Fibroblast of skin of back (primary cell): ENCODE measurements at regions not wholly inside any gene's neighbourhood (a gene's known extent, or its start where the extent isn't known, plus 50 kb on each side); places are given as distances from the start of the nearest gene placed in this dataset.
"Not testable (repeated sequence)": the region's sequence is repeated elsewhere in the genome, so short reads cannot be mapped to it uniquely, and the experiment has no call there.

Experiments
- DNase-seq: peaks from one replicate; pipeline ENCODE4 v3.0.0-alpha.2; 2013

DNA sequence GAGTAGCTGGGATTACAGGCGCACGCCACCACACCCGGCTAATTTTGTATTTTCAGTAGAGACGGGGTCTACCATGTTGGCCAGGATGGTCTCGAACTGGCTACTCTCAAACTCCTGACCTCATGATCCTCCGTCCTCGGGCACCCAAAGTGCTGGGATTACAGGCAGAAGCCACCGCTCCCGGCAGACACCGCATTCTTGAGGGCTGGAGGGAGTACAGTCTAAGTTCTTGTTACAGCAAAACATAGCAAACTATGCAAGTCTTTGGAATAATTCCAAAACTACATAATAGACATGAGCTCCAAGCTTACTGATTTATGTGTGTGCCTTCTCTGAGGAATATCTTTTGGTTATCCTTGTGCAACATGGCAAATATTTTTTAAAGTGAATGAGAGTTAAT is 299.1 kb upstream of the ZNF658 start:
- DNase-seq: peak; percentile 16

DNA sequence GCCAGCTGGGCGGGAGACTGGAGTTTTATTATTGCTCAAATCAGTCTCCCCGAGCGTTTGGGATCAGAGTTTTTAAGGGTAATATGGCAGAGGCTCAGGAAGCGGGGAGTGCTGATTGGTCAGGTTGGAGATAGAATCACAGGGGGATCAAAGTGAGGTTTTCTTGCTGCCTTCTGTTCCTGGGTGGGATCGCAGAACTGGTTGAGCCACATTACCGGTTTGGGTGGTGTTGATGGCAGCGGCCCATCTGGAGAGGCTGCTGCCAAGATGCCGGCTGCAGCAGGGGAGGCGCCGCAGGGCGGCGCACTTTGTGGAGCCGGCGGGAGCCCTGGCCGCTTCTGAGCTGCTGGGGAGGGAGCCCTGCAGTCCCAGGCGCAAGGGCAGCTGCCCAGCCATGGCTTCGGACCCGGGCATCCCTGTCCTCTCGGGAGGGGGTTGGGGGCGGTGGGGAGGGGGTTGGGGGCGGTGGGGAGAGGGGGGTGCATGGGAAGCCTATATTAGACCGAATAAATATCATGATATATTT is 268.9 kb upstream of the ZNF658 start:
- not testable (repeated sequence) for DNase-seq

DNA sequence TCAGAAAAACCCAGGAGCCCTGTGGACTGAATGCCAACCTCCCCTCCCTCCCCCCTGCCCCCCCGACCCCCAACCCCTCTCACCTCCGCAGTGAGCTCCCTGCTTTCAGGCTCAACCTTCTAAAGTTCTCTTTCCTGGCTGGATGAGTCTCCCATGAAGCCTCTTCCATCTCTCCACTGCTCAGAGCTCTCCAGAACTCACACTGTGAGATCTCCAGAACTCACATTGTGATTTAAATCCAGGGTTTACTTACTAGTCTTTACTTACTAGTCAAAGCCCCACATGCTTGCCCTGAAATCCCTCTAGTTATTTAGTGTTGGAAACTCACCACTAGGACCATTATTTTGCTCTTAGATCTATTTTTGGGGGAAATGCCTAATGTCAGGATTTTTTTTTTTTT is 252.8 kb upstream of the ZNF658 start:
- DNase-seq: not testable (repeated sequence)

DNA sequence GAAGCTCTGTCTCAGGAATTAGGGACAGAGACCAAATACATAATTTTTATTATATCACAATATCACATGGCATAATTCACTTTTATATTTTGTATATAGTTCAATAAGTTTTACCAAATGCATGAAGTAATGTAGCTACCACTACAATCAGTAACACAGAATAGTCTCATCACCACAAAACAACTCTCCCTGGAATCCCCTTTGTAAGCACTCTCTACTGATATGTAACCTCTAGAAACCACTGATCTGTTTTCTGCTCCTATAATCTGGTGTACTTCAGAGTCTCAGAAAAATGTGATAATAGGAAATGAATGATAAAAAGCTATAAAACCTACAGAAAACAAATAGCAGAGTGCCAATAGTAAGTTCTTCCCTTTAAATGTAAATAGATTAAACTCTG is 210.3 kb upstream of the ZNF658 start:
- not testable (repeated sequence) for DNase-seq

DNA sequence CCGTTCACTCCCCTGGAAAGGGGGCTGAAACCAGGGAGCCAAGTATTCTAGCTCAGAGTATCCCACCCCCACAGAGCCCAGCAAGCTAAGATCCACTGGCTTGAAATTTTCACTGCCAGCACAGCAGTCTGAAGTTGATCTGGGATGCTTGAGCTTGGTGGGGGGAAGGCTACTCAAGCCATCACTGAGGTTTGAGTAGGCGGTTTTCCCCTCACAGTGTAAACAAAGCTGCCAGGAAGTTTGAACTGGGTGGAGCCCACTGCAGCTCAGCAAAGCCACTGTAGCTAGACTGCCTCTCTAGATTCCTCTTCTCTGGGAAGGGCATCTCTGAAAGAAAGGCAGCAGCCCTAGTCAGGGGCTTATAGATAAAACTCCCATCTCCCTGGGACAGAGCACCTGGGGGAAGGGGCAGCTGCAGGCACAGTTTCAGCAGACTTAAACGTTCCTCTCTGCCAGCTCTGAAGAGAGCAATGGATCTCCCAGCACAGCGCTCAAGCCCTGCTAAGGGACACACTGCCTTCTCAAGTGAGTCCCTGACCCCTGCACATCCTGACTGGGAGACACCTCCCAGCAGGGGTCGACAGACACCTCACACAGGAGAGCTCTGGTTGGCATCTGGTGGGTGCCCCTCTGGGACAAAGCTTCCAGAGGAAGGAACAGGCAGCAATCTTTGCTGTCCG is 204.8 kb upstream of the ZNF658 start:
- not testable (repeated sequence) for DNase-seq

DNA sequence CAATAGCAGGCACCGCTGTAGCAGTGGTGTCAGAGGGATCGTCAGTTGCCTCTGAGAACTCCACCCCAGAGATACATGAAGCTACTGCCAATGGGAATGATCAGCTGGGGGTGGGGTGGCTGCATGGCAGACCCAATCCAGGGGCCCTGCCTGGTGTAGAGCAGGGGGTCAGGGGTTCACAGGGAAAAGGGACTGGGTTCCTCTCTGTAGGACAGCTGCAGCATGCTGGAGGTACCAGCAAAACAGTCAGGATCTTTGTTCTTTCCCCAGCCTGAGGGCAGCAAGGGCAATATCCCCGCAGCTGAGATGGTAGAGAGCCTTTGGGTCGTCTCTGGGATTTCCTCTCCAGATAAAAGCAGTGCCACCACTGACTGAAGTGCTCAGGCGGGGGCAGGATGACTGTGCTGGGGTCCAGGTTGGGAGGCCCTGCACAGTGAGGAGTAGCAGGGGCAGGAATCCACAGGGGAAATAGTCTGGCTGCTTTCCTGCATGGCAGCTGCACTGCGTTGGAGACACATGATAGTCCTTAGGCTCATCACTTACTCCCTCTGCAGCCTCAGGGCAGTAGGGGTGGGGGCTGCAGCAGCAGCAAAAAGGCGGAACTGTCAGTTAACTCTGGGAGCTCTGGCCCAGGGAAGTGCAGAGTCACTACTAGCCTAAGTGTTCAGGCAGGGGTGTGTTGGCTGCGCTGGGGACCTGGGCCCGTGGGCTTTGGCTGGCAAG is 203.0 kb upstream of the ZNF658 start:
- not testable (repeated sequence) for DNase-seq

DNA sequence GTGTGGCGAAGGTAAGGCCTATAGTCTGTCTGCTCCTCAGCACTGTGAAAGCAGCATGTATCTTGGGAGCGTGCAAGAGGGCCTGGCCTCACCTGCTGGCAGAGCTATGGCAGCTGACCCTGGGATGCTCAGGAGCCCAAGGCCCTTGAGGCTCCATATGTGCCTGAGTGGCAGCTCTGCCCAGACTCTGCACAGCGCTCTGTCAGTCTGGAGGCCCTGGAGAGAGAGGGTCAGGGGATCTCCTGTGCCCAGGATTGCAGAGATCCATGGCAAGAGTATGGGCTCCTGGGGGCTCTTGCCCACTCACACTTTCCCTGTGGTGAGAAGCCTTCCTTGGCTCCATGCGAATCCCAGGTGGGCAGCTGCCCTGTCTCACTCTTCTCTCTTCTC is 202.5 kb upstream of the ZNF658 start:
- DNase-seq: not testable (repeated sequence)

DNA sequence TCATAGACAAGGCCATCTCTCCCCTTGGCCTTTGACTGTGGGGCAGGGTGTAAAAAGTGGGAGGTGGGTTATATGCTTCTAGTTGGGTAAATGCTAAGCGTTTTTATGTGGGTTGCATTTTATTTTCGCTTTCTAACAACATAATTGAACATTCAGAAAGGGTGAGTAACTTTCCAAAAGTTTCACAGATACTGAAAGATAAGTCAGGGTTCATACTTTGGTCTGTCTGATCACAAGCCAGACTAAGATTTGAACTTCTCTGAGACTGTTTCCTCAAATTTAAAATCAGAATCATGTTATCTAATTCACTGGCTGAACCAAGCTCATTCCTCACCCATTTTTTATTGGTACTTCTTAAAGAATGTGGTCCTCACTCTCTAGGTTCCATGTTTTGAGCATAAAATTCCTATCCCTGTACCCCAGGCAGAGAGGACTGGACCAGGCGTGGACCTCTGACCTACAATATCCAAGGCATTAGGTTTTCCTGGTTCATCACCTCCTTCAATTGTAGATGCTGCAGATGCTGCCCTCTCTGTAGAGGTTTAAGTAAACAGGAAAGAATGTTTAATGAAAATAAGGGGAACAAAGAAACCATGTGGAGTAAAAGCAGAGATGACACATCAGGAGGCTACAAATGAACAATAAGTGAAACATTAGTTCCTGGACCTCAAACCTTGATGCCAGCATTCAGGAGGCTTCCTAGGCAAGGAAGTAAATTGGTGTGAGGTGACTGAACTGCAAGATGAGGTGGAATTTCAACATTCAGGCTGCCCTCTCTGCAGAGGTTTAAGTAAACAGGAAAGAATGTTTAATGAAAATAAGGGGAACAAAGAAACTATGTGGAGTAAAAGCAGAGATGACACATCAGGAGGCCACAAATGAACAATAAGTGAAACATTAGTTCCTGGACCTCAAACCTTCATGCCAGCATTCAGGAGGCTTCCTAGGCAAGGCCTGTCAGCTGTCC is 198.8 kb upstream of the ZNF658 start:
- not testable (repeated sequence) for DNase-seq

DNA sequence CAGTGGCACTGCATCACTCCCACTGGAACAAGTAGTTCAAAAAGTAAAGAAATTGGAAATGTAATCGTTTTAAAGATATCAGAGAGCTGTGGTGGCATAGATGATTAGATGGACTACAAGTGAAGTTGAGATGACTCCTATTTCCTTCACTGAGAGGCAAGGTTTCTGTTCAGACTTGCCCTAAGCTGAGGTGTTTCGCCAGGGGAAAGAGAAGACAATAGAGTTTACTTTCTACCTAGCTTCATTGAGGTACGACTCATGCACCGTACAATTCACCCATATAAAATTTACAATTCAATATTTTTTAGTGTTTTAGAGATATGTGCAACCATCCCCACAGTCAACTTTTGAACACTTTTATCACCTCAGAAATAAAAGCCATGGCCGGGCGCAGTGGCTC is 189.0 kb upstream of the ZNF658 start:
- not testable (repeated sequence) for DNase-seq

DNA sequence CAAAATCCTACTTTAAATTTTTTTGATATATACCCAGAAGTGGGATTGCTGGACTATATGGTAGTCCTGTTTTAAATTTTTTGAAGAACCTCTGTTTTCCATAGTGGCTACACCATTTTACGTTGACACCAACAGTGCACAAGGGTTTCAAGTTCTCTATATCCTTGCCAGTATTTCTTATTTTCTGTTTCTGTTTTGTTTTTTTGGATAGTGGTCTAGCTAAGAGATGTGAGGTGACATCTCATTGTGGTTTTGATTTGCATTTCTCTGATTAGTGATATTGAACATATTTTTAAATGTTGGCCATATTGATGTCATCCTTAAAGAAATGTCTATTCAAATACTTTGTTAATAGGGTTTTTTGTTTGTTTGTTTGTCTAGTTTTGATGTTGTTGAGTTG is 187.7 kb upstream of the ZNF658 start:
- DNase-seq: not testable (repeated sequence)

DNA sequence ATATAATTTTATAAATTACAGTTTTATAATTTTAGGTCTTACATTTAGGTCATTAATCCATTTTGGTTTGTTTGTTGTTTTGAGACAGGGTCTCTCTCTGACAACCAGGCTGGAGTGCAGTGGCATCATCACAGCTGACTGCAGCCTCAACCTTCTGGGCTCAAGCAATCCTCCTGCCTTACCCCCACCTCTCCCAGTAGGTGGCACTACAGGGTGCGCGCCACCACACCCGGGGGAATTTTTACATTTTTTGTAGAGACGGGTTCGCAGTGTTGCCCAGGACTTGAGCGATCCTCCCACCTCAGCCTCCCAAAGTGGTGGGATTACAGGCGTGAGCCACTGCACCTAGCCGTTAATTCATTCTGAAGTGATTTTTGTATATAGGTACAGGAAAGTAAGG is 187.0 kb upstream of the ZNF658 start:
- not testable (repeated sequence) for DNase-seq

DNA sequence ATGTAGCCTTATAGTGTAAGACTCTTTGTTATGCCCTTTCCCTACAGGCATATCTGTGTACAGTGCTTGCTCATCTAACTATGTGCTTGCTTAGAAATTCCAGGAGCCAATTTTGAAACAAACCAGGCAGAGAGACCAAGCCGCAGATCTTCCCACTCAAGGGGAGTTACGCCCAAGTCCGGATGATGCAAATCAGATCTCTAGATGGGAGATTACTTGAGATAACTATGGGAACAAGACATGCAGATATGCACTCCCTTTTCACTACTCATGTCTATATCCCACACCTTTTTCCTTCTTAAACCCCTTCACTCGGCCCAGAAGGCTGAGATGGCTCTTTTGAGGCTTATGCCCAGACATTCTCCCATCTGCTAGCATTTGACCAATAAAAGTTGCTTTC is 179.7 kb upstream of the ZNF658 start:
- DNase-seq: not testable (repeated sequence)

DNA sequence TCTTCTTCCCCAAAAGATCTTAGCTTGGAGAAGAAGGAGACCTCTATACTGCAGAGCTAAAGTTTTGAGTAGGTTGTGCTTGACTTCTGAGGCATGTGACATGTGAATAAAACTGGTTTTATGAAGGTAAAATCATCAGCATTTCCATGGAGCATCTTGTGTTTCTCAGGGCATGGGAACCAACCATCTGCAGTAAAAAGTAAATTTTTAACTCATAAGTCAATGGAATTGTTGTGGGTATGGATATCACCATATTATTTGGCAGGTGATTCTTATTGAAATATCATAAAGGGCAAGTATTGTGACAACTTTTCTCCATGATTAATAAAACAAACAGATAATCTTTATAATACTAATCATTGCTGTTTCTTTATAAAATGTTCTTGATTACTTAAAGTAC is 173.0 kb upstream of the ZNF658 start:
- not testable (repeated sequence) for DNase-seq

DNA sequence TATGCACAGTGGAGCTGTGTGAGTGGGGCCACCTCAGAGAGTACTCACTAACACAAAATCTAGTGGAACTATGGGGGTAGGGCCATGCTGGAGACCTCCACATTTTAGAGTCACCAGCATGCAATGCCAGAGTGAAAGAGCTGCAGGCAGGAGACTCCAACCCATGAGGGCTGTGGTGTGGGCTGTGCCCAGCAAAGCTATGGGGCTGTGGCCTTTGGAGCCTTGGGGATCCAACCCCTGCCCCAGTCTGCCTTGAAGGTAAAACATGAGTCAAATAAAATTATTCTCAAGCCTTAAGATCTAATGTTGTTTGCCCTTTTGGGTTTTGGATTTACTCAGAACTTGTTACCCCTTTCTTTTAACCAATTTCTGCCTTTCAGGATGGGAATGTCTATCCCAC is 163.8 kb upstream of the ZNF658 start:
- not testable (repeated sequence) for DNase-seq

DNA sequence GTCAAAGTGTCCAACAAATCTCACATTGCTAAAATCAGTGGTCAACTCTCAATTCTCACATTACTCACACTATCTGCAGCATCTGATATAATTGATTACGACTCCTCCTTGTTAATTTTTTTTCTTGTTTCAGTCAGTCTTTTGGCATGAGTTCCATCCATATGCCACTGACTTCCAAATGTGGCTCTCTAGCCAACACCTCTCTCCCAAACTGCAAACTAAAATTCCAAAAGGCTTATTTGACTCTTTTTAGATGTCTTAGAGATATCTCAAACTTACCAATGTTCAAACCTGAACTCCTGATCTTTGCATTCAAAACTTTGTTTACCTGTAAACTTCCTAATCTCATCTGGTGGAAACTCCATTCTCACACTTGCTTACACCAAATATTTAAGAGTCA is 162.1 kb upstream of the ZNF658 start:
- not testable (repeated sequence) for DNase-seq

DNA sequence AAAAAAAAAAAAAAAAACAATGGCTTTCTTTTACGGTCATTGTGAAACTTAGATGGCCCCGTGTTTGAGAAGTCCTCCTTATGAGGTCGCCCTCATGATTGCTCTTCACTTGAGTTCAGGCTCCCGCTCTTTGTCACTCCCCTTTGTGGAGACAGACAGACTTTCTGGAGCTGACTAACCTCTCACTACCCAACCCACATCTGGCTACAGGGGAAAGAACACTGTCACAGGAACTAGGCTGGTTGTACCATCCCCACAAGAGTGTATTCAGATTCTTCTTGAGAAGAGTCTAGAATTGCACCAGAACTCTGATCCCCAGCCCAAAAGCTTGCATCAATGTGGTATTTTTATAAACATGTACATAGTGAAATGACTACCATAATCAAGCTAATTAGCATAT is 160.4 kb upstream of the ZNF658 start:
- not testable (repeated sequence) for DNase-seq

DNA sequence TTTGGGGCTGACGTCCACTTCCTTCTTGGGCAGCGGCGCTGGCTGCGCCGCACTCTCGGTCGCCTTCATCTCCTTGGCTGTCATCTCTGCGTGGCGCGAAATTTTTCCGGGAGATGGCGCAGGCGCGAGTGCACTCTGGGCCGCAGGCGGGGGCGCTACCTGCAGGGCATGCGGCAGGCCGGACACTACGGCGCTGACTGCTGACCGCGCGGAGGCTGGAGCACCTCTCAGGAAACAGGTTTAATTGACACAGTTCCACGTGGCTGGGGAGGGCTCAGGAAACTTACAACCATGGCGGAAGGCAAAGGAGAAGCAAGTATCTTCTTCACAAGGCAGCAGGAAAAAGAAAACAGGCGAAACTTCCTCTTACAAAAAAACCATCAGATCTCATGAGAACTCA is 154.7 kb upstream of the ZNF658 start:
- not testable (repeated sequence) for DNase-seq

DNA sequence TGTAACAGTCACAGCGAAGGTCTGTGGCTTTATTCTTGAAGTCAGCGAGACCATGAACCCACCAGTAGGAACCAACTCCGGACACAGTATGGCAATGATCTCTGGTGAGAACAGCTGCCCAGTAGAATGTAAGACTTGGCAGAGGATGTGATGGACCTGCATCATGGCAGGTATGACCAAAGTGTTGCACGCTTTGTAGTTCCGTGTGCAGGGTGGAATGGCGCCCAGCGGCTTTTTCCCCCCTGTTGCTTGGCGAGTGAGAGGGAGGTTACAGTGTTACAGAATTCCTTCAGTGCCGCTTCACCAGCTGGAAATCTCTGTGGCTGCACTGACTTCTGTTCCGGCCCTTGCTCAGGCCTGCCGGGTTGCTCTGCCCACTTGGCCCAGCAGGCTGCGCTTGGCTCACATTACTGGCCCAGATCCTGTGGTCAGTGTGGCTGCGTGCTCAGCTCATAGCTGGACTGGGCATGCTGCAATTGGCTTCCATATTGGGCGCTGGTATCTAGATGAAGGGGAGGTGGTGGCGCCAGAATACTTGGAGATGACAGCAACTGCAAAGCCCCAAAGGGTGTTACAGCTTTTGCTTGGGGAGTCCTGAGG is 148.1 kb upstream of the ZNF658 start:
- DNase-seq: not testable (repeated sequence)

DNA sequence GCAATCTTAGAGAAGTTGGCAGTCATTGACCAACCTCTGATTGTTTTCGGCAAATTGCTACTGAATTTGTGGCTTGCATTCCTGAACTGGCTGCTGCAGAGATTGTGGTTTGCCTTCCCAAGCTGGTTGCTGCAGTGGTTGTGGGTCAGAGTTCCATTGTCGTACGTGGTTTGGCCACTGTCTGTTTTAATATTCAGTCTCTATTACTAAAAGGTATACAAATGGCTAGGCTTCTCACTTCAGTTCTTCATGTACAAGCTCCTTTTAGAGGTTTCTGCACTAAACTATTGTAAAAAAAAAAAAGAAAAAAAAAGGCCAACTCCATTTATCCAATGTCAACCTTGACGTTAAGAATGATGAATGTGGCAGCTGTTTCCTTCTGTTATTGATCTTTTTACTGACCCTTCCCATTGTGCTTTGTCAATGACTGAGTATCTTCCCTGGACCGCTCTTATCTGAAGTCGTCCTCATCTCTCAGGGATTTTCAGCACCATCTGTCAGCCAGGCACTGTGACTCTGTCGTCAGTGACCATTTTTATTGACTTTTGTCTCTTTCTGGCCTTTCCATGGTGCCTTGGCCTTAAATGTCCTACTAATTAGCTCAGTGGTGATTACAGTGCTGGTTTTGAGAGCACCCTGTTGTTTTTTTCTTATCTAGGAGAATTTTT is 140.6 kb upstream of the ZNF658 start:
- DNase-seq: not testable (repeated sequence)

DNA sequence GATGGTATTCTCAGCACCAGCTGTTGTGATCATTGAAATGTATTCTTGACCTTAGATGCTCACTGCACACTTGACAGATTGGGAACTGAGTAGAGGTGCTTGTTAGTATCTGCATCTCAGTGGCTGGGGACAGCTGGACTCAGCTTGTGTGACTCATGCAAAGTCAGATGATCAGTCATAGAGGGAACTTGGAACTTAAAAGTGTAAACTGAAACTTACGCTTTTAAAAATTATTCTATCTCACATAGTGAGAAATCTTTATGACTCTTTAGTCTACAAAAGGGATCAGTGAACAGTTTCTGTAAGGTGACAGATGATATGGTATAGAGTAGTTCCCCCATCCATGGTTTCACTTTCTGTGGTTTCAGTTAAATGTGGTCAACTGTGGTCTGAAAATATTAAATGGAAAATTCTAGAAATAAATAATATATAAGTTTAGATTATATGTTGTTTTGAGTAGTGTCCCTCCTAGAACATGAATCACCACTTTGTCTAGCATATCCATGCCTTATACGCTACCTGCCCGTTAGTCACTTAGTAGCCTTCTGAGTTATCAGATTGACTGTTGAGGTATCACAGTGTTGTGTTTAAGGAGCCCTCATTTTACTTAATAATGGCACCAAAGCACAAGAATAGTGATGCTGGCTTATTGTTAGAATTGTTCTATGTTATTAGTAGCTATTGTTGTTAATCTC is 135.6 kb upstream of the ZNF658 start:
- not testable (repeated sequence) for DNase-seq

DNA sequence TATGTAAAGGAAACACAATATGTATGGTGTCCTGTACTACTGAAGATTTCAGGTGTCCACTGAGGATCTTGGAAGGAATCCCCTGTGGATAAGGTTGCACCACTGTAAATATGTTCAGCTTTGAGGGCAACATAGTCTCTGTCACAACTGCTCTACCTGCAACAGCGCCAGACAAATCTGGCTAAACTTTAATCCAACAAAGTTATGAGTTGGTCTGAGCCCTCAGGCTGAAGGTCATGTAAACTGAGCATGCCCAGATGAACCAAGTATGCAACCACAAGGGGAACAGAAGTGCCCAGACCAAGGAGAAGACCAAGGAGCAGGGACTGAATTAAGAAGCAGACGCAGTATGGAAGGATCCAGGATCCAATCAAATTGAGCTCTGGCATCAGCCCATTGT is 135.0 kb upstream of the ZNF658 start:
- DNase-seq: not testable (repeated sequence)
